Liver (tissue), 2 donors: ENCODE measurements at regions not wholly inside any gene's neighbourhood (a gene's known extent, or its start where the extent isn't known, plus 50 kb on each side); places are given as distances from the start of the nearest gene placed in this dataset.

Experiments
- TF ChIP-seq, protein P1 (sequence below): fragments of 150-350 bp; IDR thresholded peaks from 2 replicates; pipeline ENCODE4 v1.5.1; 2017; ENCODE audit warnings: improper control_type of control experiment, low read depth, low read length; ENCODE audit not compliant: missing input control
- TF ChIP-seq, protein P2 (sequence below): IDR thresholded peaks from 2 replicates; pipeline ENCODE4 v1.6.1; 2016; ENCODE audit warnings: antibody characterized with exemption
- donor health status: healthy.

DNA sequence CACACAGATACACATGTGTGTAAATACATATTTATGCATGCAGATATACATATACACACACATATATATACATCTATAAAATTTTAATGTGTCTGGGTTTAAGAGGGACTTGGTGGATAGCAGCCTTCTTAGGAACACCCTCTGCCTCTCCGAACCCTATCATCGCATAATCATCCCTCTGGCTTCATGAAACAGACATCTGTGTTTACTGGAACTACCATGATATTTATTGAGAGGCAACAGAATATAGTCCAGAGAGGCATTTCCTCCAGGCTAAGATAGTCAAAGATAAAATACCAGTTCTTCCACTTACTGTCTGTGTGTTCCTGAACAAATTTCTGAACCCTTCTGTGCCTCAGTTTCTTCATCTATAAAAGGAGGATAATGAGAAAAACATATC lies 239.0 kb upstream of the FANCL start:
- TF ChIP-seq, protein P1, sequence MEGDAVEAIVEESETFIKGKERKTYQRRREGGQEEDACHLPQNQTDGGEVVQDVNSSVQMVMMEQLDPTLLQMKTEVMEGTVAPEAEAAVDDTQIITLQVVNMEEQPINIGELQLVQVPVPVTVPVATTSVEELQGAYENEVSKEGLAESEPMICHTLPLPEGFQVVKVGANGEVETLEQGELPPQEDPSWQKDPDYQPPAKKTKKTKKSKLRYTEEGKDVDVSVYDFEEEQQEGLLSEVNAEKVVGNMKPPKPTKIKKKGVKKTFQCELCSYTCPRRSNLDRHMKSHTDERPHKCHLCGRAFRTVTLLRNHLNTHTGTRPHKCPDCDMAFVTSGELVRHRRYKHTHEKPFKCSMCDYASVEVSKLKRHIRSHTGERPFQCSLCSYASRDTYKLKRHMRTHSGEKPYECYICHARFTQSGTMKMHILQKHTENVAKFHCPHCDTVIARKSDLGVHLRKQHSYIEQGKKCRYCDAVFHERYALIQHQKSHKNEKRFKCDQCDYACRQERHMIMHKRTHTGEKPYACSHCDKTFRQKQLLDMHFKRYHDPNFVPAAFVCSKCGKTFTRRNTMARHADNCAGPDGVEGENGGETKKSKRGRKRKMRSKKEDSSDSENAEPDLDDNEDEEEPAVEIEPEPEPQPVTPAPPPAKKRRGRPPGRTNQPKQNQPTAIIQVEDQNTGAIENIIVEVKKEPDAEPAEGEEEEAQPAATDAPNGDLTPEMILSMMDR: no peak
- TF ChIP-seq, protein P2, sequence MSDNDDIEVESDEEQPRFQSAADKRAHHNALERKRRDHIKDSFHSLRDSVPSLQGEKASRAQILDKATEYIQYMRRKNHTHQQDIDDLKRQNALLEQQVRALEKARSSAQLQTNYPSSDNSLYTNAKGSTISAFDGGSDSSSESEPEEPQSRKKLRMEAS: no peak
